Astrocyte (in vitro differentiated cells and primary cell): ENCODE measurements at regions not wholly inside any gene's neighbourhood (a gene's known extent, or its start where the extent isn't known, plus 50 kb on each side); places are given as distances from the start of the nearest gene placed in this dataset.

Source experiments
- DNase-seq: peaks from one replicate; pipeline ENCODE4 v3.0.0-alpha.2; 2010; ENCODE audit warnings: low read depth
- FAIRE-seq: peaks from 2 replicates; lab custom pipeline; 2011; peaks lifted over from hg19 to GRCh38; lab: Jason Lieb, UNC
- H2AFZ ChIP-seq: 2 replicates; pipeline ENCODE4 v1.6.0; 2012; ENCODE audit warnings: low read depth, low read length, inconsistent platforms
- H3K27ac ChIP-seq: 2 replicates; pipeline ENCODE4 v1.5.1; 2011; ENCODE audit warnings: low read depth, low read length, inconsistent platforms
- H3K27me3 ChIP-seq: 2 replicates; pipeline ENCODE4 v1.6.0; 2011; ENCODE audit warnings: low read length, inconsistent platforms; ENCODE audit not compliant: insufficient read depth
- H3K36me3 ChIP-seq: 2 replicates; pipeline ENCODE4 v1.5.1; 2011; ENCODE audit warnings: low read length, inconsistent platforms; ENCODE audit not compliant: insufficient read depth
- H3K4me1 ChIP-seq: 2 replicates; pipeline ENCODE4 v1.5.1; 2011; ENCODE audit warnings: low read length, inconsistent platforms; ENCODE audit not compliant: insufficient read depth
- H3K4me2 ChIP-seq: 2 replicates; pipeline ENCODE4 v1.6.0; 2012; ENCODE audit warnings: low read length, inconsistent platforms
- H3K4me3 ChIP-seq: 2 replicates; pipeline ENCODE4 v1.5.1; 2011; ENCODE audit warnings: low read depth, mild to moderate bottlenecking, low read length, inconsistent platforms; ENCODE audit not compliant: insufficient read depth
- H3K79me2 ChIP-seq: 2 replicates; pipeline ENCODE4 v1.6.0; 2012; ENCODE audit warnings: mild to moderate bottlenecking, low read length, inconsistent platforms; ENCODE audit not compliant: insufficient read depth
- H3K9ac ChIP-seq: 2 replicates; pipeline ENCODE4 v1.6.0; 2012; ENCODE audit warnings: mild to moderate bottlenecking, low read length, inconsistent platforms
- H3K9me3 ChIP-seq: 2 replicates; pipeline ENCODE4 v1.5.1; 2012; ENCODE audit warnings: low read depth, mild to moderate bottlenecking, low read length, inconsistent platforms; ENCODE audit not compliant: insufficient read depth
- H4K20me1 ChIP-seq: 2 replicates; pipeline ENCODE4 v1.6.0; 2012; ENCODE audit warnings: low read length, inconsistent platforms; ENCODE audit not compliant: insufficient read depth
- H3K27ac Mint-ChIP-seq: one replicate; pipeline ENCODE4 v1.8.0; 2021; ENCODE audit warnings: mild to moderate bottlenecking, mixed read lengths; ENCODE audit not compliant: unreplicated experiment
- H3K27me3 Mint-ChIP-seq: one replicate; pipeline ENCODE4 v1.8.0; 2021; ENCODE audit warnings: low read depth, mixed read lengths; ENCODE audit not compliant: unreplicated experiment
- H3K36me3 Mint-ChIP-seq: one replicate; pipeline ENCODE4 v1.8.0; 2021; ENCODE audit warnings: low read depth, mixed read lengths; ENCODE audit not compliant: unreplicated experiment
- H3K4me1 Mint-ChIP-seq: one replicate; pipeline ENCODE4 v1.8.0; 2021; ENCODE audit warnings: low read depth, mixed read lengths; ENCODE audit not compliant: unreplicated experiment
- H3K4me3 Mint-ChIP-seq: one replicate; pipeline ENCODE4 v1.8.0; 2021; ENCODE audit warnings: mild to moderate bottlenecking, moderate library complexity, mixed read lengths; ENCODE audit not compliant: unreplicated experiment
- H3K9me3 Mint-ChIP-seq: one replicate; pipeline ENCODE4 v1.8.0; 2021; ENCODE audit warnings: mild to moderate bottlenecking, mixed read lengths; ENCODE audit not compliant: unreplicated experiment
- EZH2 ChIP-seq: IDR thresholded peaks from 2 replicates; pipeline ENCODE4 v1.6.1; 2012; ENCODE audit warnings: mild to moderate bottlenecking, low read length, inconsistent platforms; ENCODE audit not compliant: insufficient read depth
- TF ChIP-seq, protein P1 (sequence below): IDR thresholded peaks from 2 replicates; pipeline ENCODE4 v1.5.1; 2011; ENCODE audit warnings: low read depth, mild to moderate bottlenecking, inconsistent platforms, low read length, moderate library complexity; ENCODE audit not compliant: insufficient read depth

DNA sequence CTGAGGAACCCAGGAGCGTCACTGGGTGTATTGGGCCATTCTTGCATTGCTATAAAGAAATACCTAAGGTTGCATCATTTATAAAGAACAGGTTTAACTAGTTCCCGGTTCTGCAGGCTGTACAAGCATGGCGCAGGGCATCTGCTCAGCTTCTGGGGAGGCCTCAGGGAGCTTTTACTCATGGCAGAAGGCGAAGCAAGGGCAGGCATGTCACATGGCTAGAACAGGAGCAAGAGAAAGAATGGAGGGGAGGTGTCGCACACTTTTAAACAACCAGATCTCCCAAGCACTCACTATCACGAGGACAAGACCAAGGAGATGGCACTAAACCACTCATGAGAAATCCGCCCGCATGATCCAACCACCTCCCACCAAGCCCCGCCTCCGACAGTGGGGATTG lies 65.2 kb downstream of the PSMG1 start:
- H3K9ac ChIP-seq: no peak overlapping the region
- H2AFZ ChIP-seq: no peak overlapping the region
- DNase-seq: no peak
- no peaks in the 10 kb centered on the region for H4K20me1 ChIP-seq
- peaks cover 25% of the 10 kb centered on the region for H3K4me1 ChIP-seq
- Mint-ChIP-seq H3K36me3 (peaks cover 3% of the 10 kb centered on the region), H3K4me3 (no peak overlapping the region), H3K27ac (no peak overlapping the region), H3K27me3 (peaks cover 12% of the 10 kb centered on the region), H3K9me3 (peaks cover 8% of the 10 kb centered on the region), H3K4me1 (peaks cover 29% of the 10 kb centered on the region)
- H3K4me2 ChIP-seq: no peak overlapping the region
- FAIRE-seq: no peak
- no peaks in the 10 kb centered on the region for H3K27me3 ChIP-seq
- no peak for TF ChIP-seq EZH2
- no peaks in the 10 kb centered on the region for H3K79me2 ChIP-seq
- H3K27ac ChIP-seq: no peak overlapping the region
- no peak overlapping the region for H3K4me3 ChIP-seq
- no peaks in the 10 kb centered on the region for H3K9me3 ChIP-seq
- H3K36me3 ChIP-seq: no peaks in the 10 kb centered on the region

DNA sequence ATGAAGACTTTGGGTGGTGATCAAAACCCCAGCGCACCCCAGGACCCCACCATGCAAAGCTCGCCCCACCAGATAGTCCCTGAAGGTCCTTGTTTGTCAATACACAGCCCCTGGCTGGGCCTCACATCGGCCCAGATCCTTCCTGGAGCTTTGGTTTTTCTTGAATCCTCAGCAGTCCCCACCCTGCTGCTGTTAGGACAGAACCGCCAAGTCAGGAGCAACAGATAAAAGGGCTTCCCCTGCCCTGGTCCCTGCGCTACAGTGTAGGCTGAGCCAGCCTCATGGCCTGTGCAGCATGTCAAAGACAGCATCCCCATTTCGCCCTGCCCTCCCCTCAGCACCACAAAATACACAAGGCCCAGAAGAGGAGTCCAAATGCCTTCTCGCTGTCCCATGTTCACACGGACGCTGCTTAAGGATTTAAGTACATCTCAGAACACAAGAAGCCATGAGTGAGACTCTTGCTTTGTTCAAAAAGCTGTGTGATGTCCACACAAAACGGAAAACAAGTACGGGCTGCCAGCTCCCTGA lies 65.7 kb downstream of the PSMG1 start:
- H3K9me3 Mint-ChIP-seq: peaks cover 8% of the 10 kb centered on the region
- peaks cover 3% of the 10 kb centered on the region for H3K36me3 Mint-ChIP-seq
- H3K4me3 Mint-ChIP-seq: no peak overlapping the region
- Histone ChIP-seq H3K4me1 (peaks cover 25% of the 10 kb centered on the region), H4K20me1 (no peaks in the 10 kb centered on the region), H3K27me3 (no peaks in the 10 kb centered on the region), H3K36me3 (no peaks in the 10 kb centered on the region), H3K9ac (no peak overlapping the region), H2AFZ (no peak overlapping the region), H3K27ac (no peak overlapping the region), H3K4me2 (no peak overlapping the region), H3K4me3 (no peak overlapping the region), H3K9me3 (no peaks in the 10 kb centered on the region), H3K79me2 (no peaks in the 10 kb centered on the region)
- no peak overlapping the region for H3K27ac Mint-ChIP-seq
- peaks cover 29% of the 10 kb centered on the region for H3K4me1 Mint-ChIP-seq
- no peak for DNase-seq
- peaks cover 12% of the 10 kb centered on the region for H3K27me3 Mint-ChIP-seq
- TF ChIP-seq EZH2: no peak
- TF ChIP-seq, protein P1, sequence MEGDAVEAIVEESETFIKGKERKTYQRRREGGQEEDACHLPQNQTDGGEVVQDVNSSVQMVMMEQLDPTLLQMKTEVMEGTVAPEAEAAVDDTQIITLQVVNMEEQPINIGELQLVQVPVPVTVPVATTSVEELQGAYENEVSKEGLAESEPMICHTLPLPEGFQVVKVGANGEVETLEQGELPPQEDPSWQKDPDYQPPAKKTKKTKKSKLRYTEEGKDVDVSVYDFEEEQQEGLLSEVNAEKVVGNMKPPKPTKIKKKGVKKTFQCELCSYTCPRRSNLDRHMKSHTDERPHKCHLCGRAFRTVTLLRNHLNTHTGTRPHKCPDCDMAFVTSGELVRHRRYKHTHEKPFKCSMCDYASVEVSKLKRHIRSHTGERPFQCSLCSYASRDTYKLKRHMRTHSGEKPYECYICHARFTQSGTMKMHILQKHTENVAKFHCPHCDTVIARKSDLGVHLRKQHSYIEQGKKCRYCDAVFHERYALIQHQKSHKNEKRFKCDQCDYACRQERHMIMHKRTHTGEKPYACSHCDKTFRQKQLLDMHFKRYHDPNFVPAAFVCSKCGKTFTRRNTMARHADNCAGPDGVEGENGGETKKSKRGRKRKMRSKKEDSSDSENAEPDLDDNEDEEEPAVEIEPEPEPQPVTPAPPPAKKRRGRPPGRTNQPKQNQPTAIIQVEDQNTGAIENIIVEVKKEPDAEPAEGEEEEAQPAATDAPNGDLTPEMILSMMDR: no peak
- no peak for FAIRE-seq

DNA sequence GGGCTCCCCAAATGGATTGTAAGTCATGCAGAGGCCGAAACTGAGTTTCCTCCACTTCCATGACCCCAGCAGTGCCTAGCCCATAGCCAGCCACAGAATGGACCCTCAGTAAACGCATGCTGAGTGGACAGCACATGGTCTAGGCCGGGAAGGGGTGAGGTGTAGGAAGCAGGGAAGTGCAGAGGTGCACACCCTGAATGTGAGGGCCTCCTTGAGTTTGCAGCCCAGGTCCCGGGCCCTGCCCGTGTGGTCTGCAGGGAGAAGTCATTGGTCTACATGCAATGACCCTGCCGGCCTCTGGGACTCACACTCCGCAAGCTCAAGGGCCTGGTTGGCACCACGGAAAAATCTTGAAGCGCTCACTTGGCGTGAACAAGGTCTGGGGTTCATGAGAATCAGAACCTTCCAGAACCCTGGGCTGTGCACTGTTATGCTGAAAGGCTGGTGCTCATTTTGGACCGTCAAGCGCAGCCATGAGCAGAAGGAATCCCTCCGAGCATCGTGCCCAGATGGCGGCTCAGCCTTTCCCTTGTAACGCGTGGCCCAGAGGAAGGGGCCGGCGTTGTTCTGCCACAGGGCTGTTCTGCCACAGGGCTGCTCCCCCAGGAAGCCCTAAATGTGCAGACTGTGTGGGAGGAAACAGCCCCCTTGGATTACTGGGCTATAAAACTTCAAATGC lies 66.4 kb downstream of the PSMG1 start:
- Histone ChIP-seq H2AFZ (no peak overlapping the region), H3K4me1 (peaks cover 25% of the 10 kb centered on the region)
- H3K9me3 Mint-ChIP-seq: peaks cover 5% of the 10 kb centered on the region

More for the DNA sequence above, 66.4 kb downstream of the PSMG1 start:
- Histone ChIP-seq H3K36me3 (no peaks in the 10 kb centered on the region), H3K27ac (no peak overlapping the region), H3K79me2 (no peaks in the 10 kb centered on the region), H3K9me3 (no peaks in the 10 kb centered on the region), H4K20me1 (no peaks in the 10 kb centered on the region), H3K27me3 (no peaks in the 10 kb centered on the region), H3K9ac (no peak overlapping the region), H3K4me3 (no peak overlapping the region), H3K4me2 (no peak overlapping the region)
- no peak for TF ChIP-seq EZH2
- TF ChIP-seq, protein P1: no peak
- Mint-ChIP-seq H3K4me3 (no peak overlapping the region), H3K36me3 (no peaks in the 10 kb centered on the region), H3K4me1 (peaks cover 26% of the 10 kb centered on the region), H3K27me3 (peaks cover 10% of the 10 kb centered on the region), H3K27ac (no peak overlapping the region)
- DNase-seq: no peak
- no peak for FAIRE-seq
